Activated CD4-positive, CD25-positive, alpha-beta regulatory T cell (primary cell): ENCODE measurements at regions not wholly inside any gene's neighbourhood (a gene's known extent, or its start where the extent isn't known, plus 50 kb on each side); places are given as distances from the start of the nearest gene placed in this dataset.

Experiments used
- DNase-seq, 4 experiments: peaks; one replicate each; lab custom pipeline; 2025; lab: John Stamatoyannopoulos, UW

DNA sequence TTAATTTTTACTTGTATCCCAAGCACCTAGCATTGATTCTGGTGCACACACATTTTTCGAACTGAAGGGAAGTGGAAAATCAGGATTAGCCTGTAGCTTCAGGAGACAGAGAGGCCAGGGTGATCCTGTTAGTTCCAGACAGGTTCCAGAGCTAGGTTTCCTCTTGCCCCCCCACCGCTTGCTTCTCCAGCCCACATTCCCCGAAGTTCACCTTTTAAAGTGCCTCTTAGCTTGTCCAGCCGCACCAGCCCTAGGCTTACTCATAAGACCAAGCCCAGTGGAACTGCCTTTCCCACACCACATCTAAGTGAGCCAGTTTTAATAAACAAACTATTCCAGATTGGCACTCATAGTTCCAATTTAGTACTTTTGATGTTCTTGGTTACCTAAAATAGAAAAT lies 898.6 kb upstream of the KLHL29 start:
- no peak for DNase-seq

DNA sequence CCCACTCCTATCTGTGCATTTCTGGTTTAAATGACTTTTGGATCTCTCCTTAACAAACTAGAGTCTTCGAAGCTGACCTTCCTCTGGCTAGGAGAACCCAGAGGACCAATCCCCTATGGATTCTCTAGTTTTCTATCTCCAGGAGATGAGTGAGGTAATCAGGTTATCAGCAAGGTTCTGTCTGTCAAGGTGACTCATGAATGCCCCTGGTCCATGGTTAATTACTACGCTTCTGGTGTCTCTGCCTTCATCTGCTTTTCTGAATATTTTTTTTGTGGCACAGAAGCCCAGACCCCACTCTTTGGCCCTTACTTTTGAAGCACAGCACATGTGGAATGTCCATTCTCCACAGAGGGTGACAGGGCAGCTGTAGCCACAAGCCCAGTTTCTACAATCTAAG lies 897.9 kb upstream of the KLHL29 start:
- no peak for DNase-seq

DNA sequence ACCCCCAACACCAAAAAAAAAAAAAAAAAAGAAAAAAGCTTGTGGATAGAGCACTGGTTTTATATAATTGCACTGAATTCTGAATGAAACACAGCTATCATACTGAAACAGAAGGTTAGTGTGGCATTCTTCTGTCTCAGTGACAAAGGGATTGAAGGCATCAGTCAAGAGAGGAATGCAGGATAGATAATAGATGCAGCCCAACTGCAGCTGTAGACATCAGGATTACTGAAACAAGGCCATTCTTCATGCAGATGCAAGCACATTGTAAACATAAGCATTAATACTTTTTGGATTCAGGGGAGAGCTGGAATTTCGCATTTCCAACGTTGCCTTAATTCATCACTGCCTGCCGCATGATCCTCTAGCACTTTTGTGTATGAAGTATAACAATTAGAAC lies 897.4 kb upstream of the KLHL29 start:
- no peak for DNase-seq

- no peak for DNase-seq
These were observed 893.5 kb upstream of the KLHL29 start for GRCh38 chr2:22491442-22491841.

DNA sequence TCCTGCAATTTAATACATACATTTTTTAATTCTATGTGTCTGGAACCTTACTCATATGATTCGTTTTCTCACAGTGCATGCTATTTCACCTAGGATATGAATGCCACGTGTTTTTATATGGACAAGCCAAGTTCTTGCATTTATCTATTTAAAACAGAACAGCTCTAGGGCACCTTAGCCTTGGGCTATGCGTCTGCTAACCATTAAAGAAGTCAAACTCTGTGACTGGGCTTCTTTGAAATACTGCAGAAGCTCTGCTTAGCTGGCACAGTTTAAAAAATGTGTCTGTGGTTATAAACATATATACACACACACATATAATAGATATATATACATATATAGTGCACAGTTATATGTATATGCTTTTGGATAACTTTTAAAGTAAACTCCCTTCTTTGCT lies 890.8 kb upstream of the KLHL29 start:
- no peak for DNase-seq

GRCh38 chr2:22497064-22497463 lies 887.9 kb upstream of the KLHL29 start:
- no peak for DNase-seq

DNA sequence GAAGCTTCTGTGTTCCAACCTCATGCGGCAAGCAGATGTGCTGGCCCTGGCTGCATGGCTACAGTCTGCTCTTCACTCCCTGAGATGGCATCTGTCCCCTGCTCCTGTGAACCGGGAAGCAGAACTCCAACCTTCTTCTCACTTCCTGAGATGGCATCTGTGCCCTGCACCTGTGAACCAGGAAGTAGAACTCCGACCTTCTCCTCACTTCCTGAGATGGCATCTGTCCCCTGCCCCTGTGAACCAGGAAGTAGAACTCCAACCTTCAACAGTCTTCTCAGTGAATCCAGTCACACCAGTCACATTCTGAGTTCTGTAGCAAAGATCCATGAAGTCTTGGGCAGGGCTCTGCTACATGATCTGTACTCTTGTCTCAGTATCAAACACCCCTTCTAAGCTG lies 887.2 kb upstream of the KLHL29 start:
- DNase-seq: no peak

GRCh38 chr2:22499082-22499839 lies 885.7 kb upstream of the KLHL29 start:
- no peak for DNase-seq

DNA sequence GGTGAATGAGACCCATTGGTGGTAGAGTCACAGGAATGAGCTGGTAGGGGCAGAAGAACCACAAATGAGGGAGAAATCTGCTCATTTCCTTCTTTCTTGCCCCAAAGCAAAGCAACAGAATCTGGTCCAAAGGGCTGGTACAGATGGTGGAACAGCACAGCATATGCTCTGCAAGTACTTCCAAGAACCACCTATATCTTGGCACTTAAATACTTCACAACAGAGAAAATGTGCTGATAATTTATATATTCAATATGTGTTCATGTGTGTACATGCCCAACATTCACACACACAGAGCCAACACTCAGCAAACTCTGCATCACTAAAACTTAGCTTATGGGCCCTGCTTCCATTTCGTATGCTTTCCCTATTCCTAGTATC lies 884.4 kb upstream of the KLHL29 start:
- DNase-seq: no peak

DNA sequence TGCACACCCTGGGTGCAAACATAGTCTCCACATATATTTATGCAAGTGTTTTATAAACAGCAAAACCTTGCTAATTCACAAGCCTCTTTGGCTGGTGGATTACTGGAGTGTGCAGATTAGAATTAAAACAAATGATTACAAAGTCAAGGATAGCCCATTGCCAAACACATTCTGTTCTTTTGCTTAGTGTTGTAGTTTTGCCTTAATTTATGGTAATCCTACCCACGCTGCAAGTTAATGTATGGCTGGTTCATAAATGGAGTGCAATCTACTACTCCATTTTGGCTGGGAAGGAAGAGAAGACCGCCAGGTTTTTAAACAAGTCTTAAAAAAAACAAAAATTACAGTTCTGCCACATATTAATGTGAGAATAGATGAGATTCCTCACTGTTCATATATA lies 883.1 kb upstream of the KLHL29 start:
- no peak for DNase-seq

- no peak for DNase-seq
These were observed 871.4 kb upstream of the KLHL29 start for GRCh38 chr2:22513563-22513962.

GRCh38 chr2:22517141-22517540 lies 867.8 kb upstream of the KLHL29 start:
- DNase-seq: no peak

GRCh38 chr2:22518641-22519040 lies 866.3 kb upstream of the KLHL29 start:
- no peak for DNase-seq

GRCh38 chr2:22520369-22521288 lies 864.4 kb upstream of the KLHL29 start:
- DNase-seq: no peak

DNA sequence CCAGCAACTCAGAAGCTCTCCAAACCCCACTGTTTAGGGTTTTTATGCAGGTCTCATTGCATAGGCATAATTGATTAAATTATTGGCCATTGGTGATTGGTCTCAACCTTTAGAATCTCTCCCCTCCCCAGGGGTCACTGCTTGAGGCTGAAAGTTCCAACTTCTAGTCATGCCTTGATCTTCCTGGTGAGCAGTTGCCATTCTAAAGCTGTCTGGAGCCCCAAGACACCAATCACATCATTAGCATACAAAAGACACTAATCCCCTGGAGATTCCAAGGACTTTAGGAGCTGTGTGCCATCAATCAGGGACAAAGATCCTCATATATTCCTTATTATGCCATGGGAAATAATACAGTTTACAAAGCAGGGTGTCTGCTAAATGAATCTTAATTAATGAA lies 863.4 kb upstream of the KLHL29 start:
- DNase-seq: no peak

- no peak for DNase-seq
These were observed 859.3 kb upstream of the KLHL29 start for GRCh38 chr2:22525681-22526080.

DNA sequence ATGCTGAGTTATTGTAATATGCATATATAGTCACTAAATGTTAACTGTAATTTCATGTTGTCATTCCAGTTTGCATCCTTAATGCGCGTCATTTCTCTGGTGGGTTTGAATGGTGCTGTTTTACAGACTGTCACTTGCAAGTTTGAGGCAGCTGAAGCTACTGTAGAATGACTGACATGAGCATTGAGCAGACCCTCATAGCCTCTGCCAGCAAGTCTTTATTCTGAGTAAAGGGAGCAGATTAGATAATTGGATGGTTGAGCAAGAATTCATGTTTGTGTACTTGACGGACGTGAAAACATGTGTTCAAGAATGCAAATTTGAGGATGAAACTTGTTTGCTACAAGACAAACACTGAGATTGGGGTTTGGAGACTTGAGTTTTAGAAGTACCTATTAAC lies 854.8 kb upstream of the KLHL29 start:
- DNase-seq: no peak

DNA sequence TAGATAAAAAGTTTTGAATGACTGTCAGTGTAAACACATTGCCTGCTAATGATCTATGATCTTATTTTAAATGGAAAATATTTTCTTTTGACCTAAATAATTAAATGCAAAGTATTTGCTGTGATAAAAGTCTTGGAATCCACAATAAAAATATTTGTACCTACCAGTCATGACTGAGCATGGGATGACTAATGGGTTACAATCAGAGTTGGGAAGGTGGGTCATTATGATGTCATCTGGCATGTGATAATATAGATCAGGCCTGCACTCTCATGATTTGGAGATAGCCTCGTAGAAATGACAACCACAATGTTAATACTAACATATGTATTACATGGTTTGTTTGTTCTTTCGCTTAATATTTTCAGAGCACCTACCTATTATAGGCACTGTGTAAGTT lies 848.8 kb upstream of the KLHL29 start:
- DNase-seq: no peak

DNA sequence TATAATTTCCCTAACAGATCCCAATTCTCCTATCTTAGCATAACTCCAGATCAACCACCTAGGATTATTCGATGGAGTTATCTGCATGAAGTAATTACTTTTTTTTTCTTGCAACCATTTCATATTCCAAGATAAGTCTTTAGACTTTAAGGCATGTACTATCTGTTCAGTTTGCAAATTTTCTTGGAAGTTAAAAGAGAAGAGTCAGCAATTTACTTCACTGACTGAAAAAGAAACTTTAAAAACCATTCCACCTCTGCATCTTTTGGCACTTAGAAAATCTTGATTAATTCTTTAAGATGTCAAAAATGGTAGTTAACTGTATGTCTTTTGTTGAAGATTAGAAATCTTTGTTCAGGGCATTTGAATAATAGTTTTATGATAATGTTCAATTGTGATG lies 830.5 kb upstream of the KLHL29 start:
- no peak for DNase-seq

- no peak for DNase-seq
These were observed 827.6 kb upstream of the KLHL29 start for GRCh38 chr2:22557406-22557805.

- DNase-seq: no peak
These were observed 825.0 kb upstream of the KLHL29 start for GRCh38 chr2:22560021-22560420.

- no peak for DNase-seq
These were observed 805.6 kb upstream of the KLHL29 start for GRCh38 chr2:22579341-22579740.

- DNase-seq: no peak
These were observed 802.9 kb upstream of the KLHL29 start for GRCh38 chr2:22582107-22582506.
